Neural cell (in vitro differentiated cells): ENCODE measurements at regions not wholly inside any gene's neighbourhood (a gene's known extent, or its start where the extent isn't known, plus 50 kb on each side); places are given as distances from the start of the nearest gene placed in this dataset.

Experiments used
- H2AFZ ChIP-seq: fragments of 200-600, 300-800 bp; sonication (generic), shearing (Covaris generic); 2 replicates; pipeline ENCODE4 v1.6.0; 2014; ENCODE audit warnings: low read depth, mild to moderate bottlenecking, antibody characterized with exemption, low read length, moderate library complexity
- H3F3A ChIP-seq: fragments of 200-600 bp; shearing (Covaris generic); 2 replicates; pipeline ENCODE4 v1.6.1; 2016; ENCODE audit warnings: mild to moderate bottlenecking, moderate library complexity, mixed read lengths, antibody characterized with exemption, low read length; ENCODE audit not compliant: insufficient read depth, poor library complexity, severe bottlenecking
- H3K27ac ChIP-seq: fragments of 200-600, 300-800 bp; sonication (generic), shearing (Covaris generic); 2 replicates; pipeline ENCODE4 v1.5.1; 2014; ENCODE audit warnings: mild to moderate bottlenecking, low read length, moderate library complexity
- H3K27me3 ChIP-seq: fragments of 300-800, 200-600 bp; sonication (generic), shearing (Covaris generic); 2 replicates; pipeline ENCODE4 v1.6.0; 2014; ENCODE audit warnings: mild to moderate bottlenecking, low read depth, low read length, moderate library complexity; ENCODE audit not compliant: insufficient read depth
- H3K36me3 ChIP-seq: fragments of 300-800, 200-600 bp; sonication (generic), shearing (Covaris generic); 2 replicates; pipeline ENCODE4 v1.5.1; 2014; ENCODE audit warnings: mild to moderate bottlenecking, antibody characterized with exemption, low read length, moderate library complexity; ENCODE audit not compliant: insufficient read depth
- H3K4me2 ChIP-seq: fragments of 300-800, 200-600 bp; sonication (generic), shearing (Covaris generic); 2 replicates; pipeline ENCODE4 v1.6.0; 2014; ENCODE audit warnings: mild to moderate bottlenecking, low read length
- H3K4me3 ChIP-seq: fragments of 300-800, 200-600 bp; sonication (generic), shearing (Covaris generic); 2 replicates; pipeline ENCODE4 v1.5.1; 2014; ENCODE audit warnings: mild to moderate bottlenecking, low read length, moderate library complexity
- H3K79me2 ChIP-seq: fragments of 200-600 bp; shearing (Covaris generic); replicated peaks from 2 replicates; pipeline ENCODE4 v1.6.0; 2014; ENCODE audit warnings: mild to moderate bottlenecking, low read length, moderate library complexity; ENCODE audit not compliant: insufficient read depth
- H3K9ac ChIP-seq: fragments of 300-800, 200-600 bp; sonication (generic), shearing (Covaris generic); 2 replicates; pipeline ENCODE4 v1.6.1; 2016; ENCODE audit warnings: mild to moderate bottlenecking, low read length, mixed read lengths
- H3K9me2 ChIP-seq: fragments of 200-600 bp; shearing (Covaris generic); 2 replicates; pipeline ENCODE4 v1.6.1; 2016; ENCODE audit warnings: mild to moderate bottlenecking, low read length, mixed read lengths; ENCODE audit not compliant: insufficient read depth
- H3K9me3 ChIP-seq: fragments of 200-600, 300-800 bp; sonication (generic), shearing (Covaris generic); 2 replicates; pipeline ENCODE4 v1.6.1; 2016; ENCODE audit warnings: mild to moderate bottlenecking, mixed run types, low read length, moderate library complexity, mixed read lengths
- H4K20me1 ChIP-seq: fragments of 200-600 bp; shearing (Covaris generic); 2 replicates; pipeline ENCODE4 v1.6.1; 2016; ENCODE audit warnings: mild to moderate bottlenecking, mixed run types; ENCODE audit not compliant: insufficient read depth
- CTCF ChIP-seq: fragments of 450-650 bp; IDR thresholded peaks from 2 replicates; pipeline ENCODE4 v1.5.1; 2014; ENCODE audit warnings: antibody characterized with exemption, mild to moderate bottlenecking, moderate library complexity; ENCODE audit not compliant: poor library complexity, severe bottlenecking
- EP300 ChIP-seq: fragments of 450-650 bp; conservative IDR thresholded peaks from 2 replicates; pipeline ENCODE4 v1.6.1; 2014; ENCODE audit warnings: antibody characterized with exemption, mild to moderate bottlenecking, moderate library complexity; ENCODE audit not compliant: poor library complexity, severe bottlenecking
- EZH2 ChIP-seq: fragments of 200-600, 300-800 bp; shearing (Covaris generic), sonication (generic); IDR thresholded peaks from 2 replicates; pipeline ENCODE4 v1.6.1; 2014; ENCODE audit warnings: antibody characterized with exemption, low read length, borderline replicate concordance, mild to moderate bottlenecking; ENCODE audit not compliant: insufficient read depth, poor library complexity, severe bottlenecking
- MXI1 ChIP-seq: fragments of 450-650 bp; conservative IDR thresholded peaks from 2 replicates; pipeline ENCODE4 v1.6.1; 2014; ENCODE audit warnings: antibody characterized with exemption, mild to moderate bottlenecking; ENCODE audit not compliant: poor library complexity, severe bottlenecking
- POLR2AphosphoS5 ChIP-seq: IDR thresholded peaks from 2 replicates; pipeline ENCODE4 v1.6.1; 2012
- RAD21 ChIP-seq: fragments of 450-650 bp; conservative IDR thresholded peaks from 2 replicates; pipeline ENCODE4 v1.6.1; 2014; ENCODE audit warnings: antibody characterized with exemption, mild to moderate bottlenecking, moderate library complexity
- SMC3 ChIP-seq: fragments of 450-650 bp; conservative IDR thresholded peaks from 2 replicates; pipeline ENCODE4 v1.6.1; 2014; ENCODE audit warnings: antibody characterized with exemption, mild to moderate bottlenecking, moderate library complexity; ENCODE audit not compliant: poor library complexity
- TAF1 ChIP-seq: IDR thresholded peaks from 2 replicates; pipeline ENCODE4 v1.6.1; 2012; ENCODE audit warnings: low read depth
- TF ChIP-seq, protein P1 (sequence below): IDR thresholded peaks from 2 replicates; pipeline ENCODE4 v1.6.1; 2012; ENCODE audit warnings: borderline replicate concordance

DNA sequence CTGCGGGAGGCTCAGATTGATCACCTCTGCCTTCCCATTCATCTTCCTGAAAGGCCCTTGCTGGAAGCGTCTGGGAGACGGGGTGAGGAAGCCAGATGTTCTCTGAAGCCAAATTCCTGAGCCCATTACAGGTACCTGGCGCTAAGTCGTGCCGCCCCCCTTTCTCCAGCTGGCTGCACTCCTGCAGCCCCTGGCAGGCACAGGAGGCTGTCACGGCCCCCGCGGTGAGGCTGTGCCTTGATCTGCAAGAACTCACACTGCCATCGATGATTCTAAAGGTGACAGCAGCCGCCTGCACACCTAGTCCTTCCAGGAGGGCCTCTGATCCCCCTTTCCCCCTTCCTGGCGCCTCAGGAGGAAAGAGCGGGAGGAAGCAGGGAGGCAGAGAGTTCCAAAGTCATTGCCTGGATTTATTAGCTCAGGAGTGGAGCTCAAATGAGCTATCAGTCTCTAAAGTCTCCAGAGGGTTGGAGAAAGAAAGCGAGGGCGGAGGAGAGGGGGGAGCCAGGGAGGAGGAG is 106.9 kb downstream of the RFLNA start:
- no peaks in the 10 kb centered on the region for H3K9me3 ChIP-seq
- no peaks in the 10 kb centered on the region for H3K27me3 ChIP-seq
- peak overlapping the region; percentile 28 for H3K4me2 ChIP-seq
- H3K36me3 ChIP-seq: no peaks in the 10 kb centered on the region
- peak overlapping the region; percentile 90 for H3K27ac ChIP-seq
- H2AFZ ChIP-seq: no peak overlapping the region
- H4K20me1 ChIP-seq: no peaks in the 10 kb centered on the region
- H3K79me2 ChIP-seq: no peaks in the 10 kb centered on the region
- H3F3A ChIP-seq: no peaks in the 10 kb centered on the region
- no peak for TF ChIP-seq MXI1
- peak; percentile 59 for TF ChIP-seq POLR2AphosphoS5
- TF ChIP-seq SMC3: peak; percentile 40
- peak; percentile 52 for TF ChIP-seq EP300
- TF ChIP-seq EZH2: no peak
- peak; percentile 36 for TF ChIP-seq RAD21
- TF ChIP-seq, protein P1, sequence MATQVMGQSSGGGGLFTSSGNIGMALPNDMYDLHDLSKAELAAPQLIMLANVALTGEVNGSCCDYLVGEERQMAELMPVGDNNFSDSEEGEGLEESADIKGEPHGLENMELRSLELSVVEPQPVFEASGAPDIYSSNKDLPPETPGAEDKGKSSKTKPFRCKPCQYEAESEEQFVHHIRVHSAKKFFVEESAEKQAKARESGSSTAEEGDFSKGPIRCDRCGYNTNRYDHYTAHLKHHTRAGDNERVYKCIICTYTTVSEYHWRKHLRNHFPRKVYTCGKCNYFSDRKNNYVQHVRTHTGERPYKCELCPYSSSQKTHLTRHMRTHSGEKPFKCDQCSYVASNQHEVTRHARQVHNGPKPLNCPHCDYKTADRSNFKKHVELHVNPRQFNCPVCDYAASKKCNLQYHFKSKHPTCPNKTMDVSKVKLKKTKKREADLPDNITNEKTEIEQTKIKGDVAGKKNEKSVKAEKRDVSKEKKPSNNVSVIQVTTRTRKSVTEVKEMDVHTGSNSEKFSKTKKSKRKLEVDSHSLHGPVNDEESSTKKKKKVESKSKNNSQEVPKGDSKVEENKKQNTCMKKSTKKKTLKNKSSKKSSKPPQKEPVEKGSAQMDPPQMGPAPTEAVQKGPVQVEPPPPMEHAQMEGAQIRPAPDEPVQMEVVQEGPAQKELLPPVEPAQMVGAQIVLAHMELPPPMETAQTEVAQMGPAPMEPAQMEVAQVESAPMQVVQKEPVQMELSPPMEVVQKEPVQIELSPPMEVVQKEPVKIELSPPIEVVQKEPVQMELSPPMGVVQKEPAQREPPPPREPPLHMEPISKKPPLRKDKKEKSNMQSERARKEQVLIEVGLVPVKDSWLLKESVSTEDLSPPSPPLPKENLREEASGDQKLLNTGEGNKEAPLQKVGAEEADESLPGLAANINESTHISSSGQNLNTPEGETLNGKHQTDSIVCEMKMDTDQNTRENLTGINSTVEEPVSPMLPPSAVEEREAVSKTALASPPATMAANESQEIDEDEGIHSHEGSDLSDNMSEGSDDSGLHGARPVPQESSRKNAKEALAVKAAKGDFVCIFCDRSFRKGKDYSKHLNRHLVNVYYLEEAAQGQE: peak; percentile 90
- H3K9me2 ChIP-seq: no peaks in the 10 kb centered on the region
- H3K4me3 ChIP-seq: peak overlapping the region; percentile 53
- peak overlapping the region; percentile 64 for H3K9ac ChIP-seq

- TF ChIP-seq MXI1 (no peak), POLR2AphosphoS5 (no peak), RAD21 (no peak), SMC3 (no peak), TAF1 (no peak), EZH2 (no peak), CTCF (no peak), EP300 (no peak)
- TF ChIP-seq, protein P1: no peak
- Histone ChIP-seq H3K4me3 (no peak overlapping the region), H3F3A (peaks cover 3% of the 10 kb centered on the region), H3K9ac (no peak overlapping the region), H3K36me3 (no peaks in the 10 kb centered on the region), H3K4me2 (no peak overlapping the region), H3K27me3 (no peaks in the 10 kb centered on the region), H4K20me1 (no peaks in the 10 kb centered on the region), H3K9me3 (no peaks in the 10 kb centered on the region), H3K79me2 (no peaks in the 10 kb centered on the region), H3K27ac (peak overlapping the region; percentile 90), H3K9me2 (no peaks in the 10 kb centered on the region), H2AFZ (no peak overlapping the region)
These were observed 105.2 kb downstream of the RFLNA start for GRCh38 chr12:124400124-124400523.
